Peyer's patch (tissue), 4 donors: ENCODE measurements at regions not wholly inside any gene's neighbourhood (a gene's known extent, or its start where the extent isn't known, plus 50 kb on each side); places are given as distances from the start of the nearest gene placed in this dataset.
"Not testable (repeated sequence)": the region's sequence is repeated elsewhere in the genome, so short reads cannot be mapped to it uniquely, and the experiment has no call there.

Experiments
- DNase-seq, 3 donors: peaks; one replicate each; pipeline ENCODE4 v3.0.0-alpha.2; 2017 to 2019
- H3K27ac ChIP-seq, 4 donors: fragments of 200-600 bp; sonication (generic); one replicate each; pipeline ENCODE4 v1.5.1; 2016 to 2019
- H3K27me3 ChIP-seq, 2 donors: fragments of 200-600 bp; sonication (generic); one replicate each; pipeline ENCODE4 v1.5.1; 2019
- H3K36me3 ChIP-seq, 3 donors: fragments of 200-600 bp; sonication (generic); one replicate each; pipeline ENCODE4 v1.5.1; 2016 to 2019
- H3K4me1 ChIP-seq, 4 donors: fragments of 200-600 bp; sonication (generic); one replicate each; pipeline ENCODE4 v1.5.1; 2016 to 2019
- H3K4me3 ChIP-seq, 4 donors: fragments of 200-600 bp; sonication (generic); 1 replicate in 3 of 4; 2 replicates in 1 of 4; pipeline ENCODE4 v1.5.1; 2016 to 2019; ENCODE audit warnings: mild to moderate bottlenecking in 1 of 4
- H3K9me3 ChIP-seq, 4 donors: fragments of 200-600 bp; sonication (generic); one replicate each; pipeline ENCODE4 v1.5.1; 2016 to 2019; ENCODE audit warnings: mild to moderate bottlenecking in 1 of 4
- POLR2A ChIP-seq, 2 donors: fragments of 450-650 bp; IDR thresholded peaks; one replicate each; pipeline ENCODE4 v1.5.1; 2017; ENCODE audit warnings: antibody characterized with exemption in 2 of 2, mild to moderate bottlenecking in 2 of 2, moderate library complexity in 2 of 2
- TF ChIP-seq, protein P1 (sequence below), 6 experiments: fragments of 450-650 bp in 4 of 6; fragments of 200-600 bp in 2 of 6; sonication (generic) in 1 of 6; IDR thresholded peaks; one replicate each; pipeline ENCODE4 v1.5.1; 2017 to 2019; ENCODE audit warnings: antibody characterized with exemption in 6 of 6, mild to moderate bottlenecking in 3 of 6, moderate library complexity in 1 of 6

GRCh38 chr12:54723379-54724256 is 75.5 kb upstream of the DCD start:
- TF ChIP-seq, protein P1, sequence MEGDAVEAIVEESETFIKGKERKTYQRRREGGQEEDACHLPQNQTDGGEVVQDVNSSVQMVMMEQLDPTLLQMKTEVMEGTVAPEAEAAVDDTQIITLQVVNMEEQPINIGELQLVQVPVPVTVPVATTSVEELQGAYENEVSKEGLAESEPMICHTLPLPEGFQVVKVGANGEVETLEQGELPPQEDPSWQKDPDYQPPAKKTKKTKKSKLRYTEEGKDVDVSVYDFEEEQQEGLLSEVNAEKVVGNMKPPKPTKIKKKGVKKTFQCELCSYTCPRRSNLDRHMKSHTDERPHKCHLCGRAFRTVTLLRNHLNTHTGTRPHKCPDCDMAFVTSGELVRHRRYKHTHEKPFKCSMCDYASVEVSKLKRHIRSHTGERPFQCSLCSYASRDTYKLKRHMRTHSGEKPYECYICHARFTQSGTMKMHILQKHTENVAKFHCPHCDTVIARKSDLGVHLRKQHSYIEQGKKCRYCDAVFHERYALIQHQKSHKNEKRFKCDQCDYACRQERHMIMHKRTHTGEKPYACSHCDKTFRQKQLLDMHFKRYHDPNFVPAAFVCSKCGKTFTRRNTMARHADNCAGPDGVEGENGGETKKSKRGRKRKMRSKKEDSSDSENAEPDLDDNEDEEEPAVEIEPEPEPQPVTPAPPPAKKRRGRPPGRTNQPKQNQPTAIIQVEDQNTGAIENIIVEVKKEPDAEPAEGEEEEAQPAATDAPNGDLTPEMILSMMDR (IDR thresholded peaks at IDR 0.05), result peak in 4 of 6 experiments; percentile 38 to 47 (median 41)
- TF ChIP-seq POLR2A (IDR thresholded peaks at IDR 0.05), result no peak
- Histone ChIP-seq H3K4me3 (no peak overlapping the region), H3K27ac (no peak overlapping the region), H3K4me1 (no peaks in the 10 kb centered on the region), H3K9me3 (no peaks in the 10 kb centered on the region), H3K27me3 (no peaks in the 10 kb centered on the region), H3K36me3 (no peaks in the 10 kb centered on the region)
- no peak for DNase-seq

GRCh38 chr12:54721312-54721711 is 73.1 kb upstream of the DCD start:
- DNase-seq, result no peak
- Histone ChIP-seq H3K4me1 (no peaks in the 10 kb centered on the region), H3K27ac (no peak overlapping the region), H3K27me3 (no peaks in the 10 kb centered on the region), H3K9me3 (no peaks in the 10 kb centered on the region), H3K4me3 (no peak overlapping the region), H3K36me3 (no peaks in the 10 kb centered on the region)
- TF ChIP-seq, protein P1 (IDR thresholded peaks at IDR 0.05), result no peak
- TF ChIP-seq POLR2A (IDR thresholded peaks at IDR 0.05), result no peak

DNA sequence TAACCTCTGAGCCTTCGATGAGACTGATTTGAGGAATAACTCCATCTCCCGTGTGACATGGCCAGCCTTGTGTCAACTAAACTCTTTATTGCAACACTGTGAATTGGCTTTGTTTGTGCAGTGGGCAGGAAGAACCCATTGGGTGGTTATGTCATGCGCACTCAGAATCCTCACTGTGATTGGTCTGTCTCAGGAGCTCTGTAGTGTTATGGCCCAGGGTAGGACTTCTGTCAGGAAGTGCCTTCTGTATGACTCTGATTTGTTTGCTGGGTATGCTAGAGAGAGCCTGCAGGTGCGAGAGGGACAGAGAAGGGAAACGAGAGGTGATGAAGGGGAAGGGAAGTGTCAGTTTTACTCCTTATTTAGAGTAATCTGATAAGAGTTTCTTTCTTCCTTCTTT is 71.5 kb upstream of the DCD start:
- Histone ChIP-seq H3K9me3 (no peaks in the 10 kb centered on the region), H3K27me3 (no peaks in the 10 kb centered on the region), H3K4me3 (no peak overlapping the region), H3K27ac (no peak overlapping the region), H3K36me3 (no peaks in the 10 kb centered on the region), H3K4me1 (no peaks in the 10 kb centered on the region)
- TF ChIP-seq, protein P1 (IDR thresholded peaks at IDR 0.05), result no peak
- no peak for TF ChIP-seq POLR2A (IDR thresholded peaks at IDR 0.05)
- DNase-seq, result no peak

GRCh38 chr12:54716261-54716660 is 68.1 kb upstream of the DCD start:
- Histone ChIP-seq H3K36me3 (no peaks in the 10 kb centered on the region), H3K9me3 (no peaks in the 10 kb centered on the region), H3K27ac (no peak overlapping the region), H3K27me3 (no peaks in the 10 kb centered on the region), H3K4me1 (no peaks in the 10 kb centered on the region), H3K4me3 (no peak overlapping the region)
- TF ChIP-seq POLR2A (IDR thresholded peaks at IDR 0.05), result no peak
- TF ChIP-seq, protein P1 (IDR thresholded peaks at IDR 0.05), result no peak
- no peak for DNase-seq

- DNase-seq, H3K36me3 ChIP-seq, H3K9me3 ChIP-seq, H3K27ac ChIP-seq, H3K4me1 ChIP-seq, H3K27me3 ChIP-seq, H3K4me3 ChIP-seq: not testable (repeated sequence)
Observed at GRCh38 chr12:54713876-54714275, 65.7 kb upstream of the DCD start.

DNA sequence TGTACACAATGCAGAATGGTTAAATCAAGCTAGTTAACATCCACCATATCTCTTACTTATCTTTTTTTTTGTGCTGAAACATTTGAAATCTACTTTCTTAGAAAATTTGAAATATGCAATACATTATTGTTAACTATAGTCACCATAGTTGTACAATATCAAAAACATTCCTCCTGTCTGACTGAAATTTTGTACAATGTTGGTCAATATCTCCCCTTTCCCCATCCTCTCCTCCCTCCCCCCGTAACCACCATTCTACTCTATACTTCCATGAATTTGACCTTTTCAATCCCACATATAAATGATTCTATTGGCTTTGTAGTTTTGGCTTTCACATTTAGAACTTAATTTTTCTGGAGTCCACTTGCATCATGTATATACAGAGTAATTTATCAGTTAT is 63.5 kb upstream of the DCD start:
- DNase-seq, result no peak
- Histone ChIP-seq H3K4me1 (no peaks in the 10 kb centered on the region), H3K36me3 (no peaks in the 10 kb centered on the region), H3K27me3 (no peaks in the 10 kb centered on the region), H3K4me3 (no peak overlapping the region), H3K9me3 (no peaks in the 10 kb centered on the region), H3K27ac (no peak overlapping the region)
- TF ChIP-seq, protein P1 (IDR thresholded peaks at IDR 0.05), result no peak
- no peak for TF ChIP-seq POLR2A (IDR thresholded peaks at IDR 0.05)
